HEK293T (cell line): ENCODE measurements at regions not wholly inside any gene's neighbourhood (a gene's known extent, or its start where the extent isn't known, plus 50 kb on each side); places are given as distances from the start of the nearest gene placed in this dataset.
"Not testable (repeated sequence)": the region's sequence is repeated elsewhere in the genome, so short reads cannot be mapped to it uniquely, and the experiment has no call there.

Source experiments
- CTCF ChIA-PET: fragments of 350-600 bp; formaldehyde crosslinking; extraction: SDS; loops from one replicate; lab custom pipeline; 2021; ENCODE audit warnings: antibody characterized with exemption, inconsistent platforms; lab: Yijun Ruan, JAX
- POLR2A ChIA-PET: fragments of 350-600 bp; formaldehyde crosslinking; extraction: SDS; loops from one replicate; lab custom pipeline; 2020; ENCODE audit warnings: antibody characterized with exemption, inconsistent platforms; lab: Yijun Ruan, JAX
- DNase-seq: peaks from one replicate; pipeline ENCODE4 v3.0.0; 2012; ENCODE audit warnings: mixed read lengths; ENCODE audit errors: extremely low spot score
- ARNT ChIP-seq: fragments of 450-650 bp; IDR thresholded peaks from 2 replicates; pipeline ENCODE4 v1.6.1; 2017; ENCODE audit warnings: mild to moderate bottlenecking
- BHLHE40 ChIP-seq: fragments of 450-650 bp; IDR thresholded peaks from 2 replicates; pipeline ENCODE4 v1.6.1; 2016; ENCODE audit warnings: mild to moderate bottlenecking, moderate library complexity, borderline replicate concordance
- CTBP1 ChIP-seq: fragments of 450-650 bp; IDR thresholded peaks from 2 replicates; pipeline ENCODE4 v1.6.1; 2016; ENCODE audit warnings: borderline replicate concordance
- ELF4 ChIP-seq: fragments of 450-650 bp; IDR thresholded peaks from 2 replicates; pipeline ENCODE4 v1.6.1; 2017; ENCODE audit warnings: antibody characterized with exemption
- FOXA1 ChIP-seq: fragments of 450-650 bp; IDR thresholded peaks from 2 replicates; pipeline ENCODE4 v1.6.1; 2016; ENCODE audit warnings: mild to moderate bottlenecking
- FOXK2 ChIP-seq: fragments of 450-650 bp; IDR thresholded peaks from 2 replicates; pipeline ENCODE4 v1.6.1; 2016; ENCODE audit warnings: mild to moderate bottlenecking
- FOXM1 ChIP-seq: fragments of 450-650 bp; IDR thresholded peaks from 2 replicates; pipeline ENCODE4 v1.6.1; 2017; ENCODE audit warnings: mild to moderate bottlenecking, borderline replicate concordance
- HDGF ChIP-seq: fragments of 450-650 bp; IDR thresholded peaks from 2 replicates; pipeline ENCODE4 v1.6.1; 2017; ENCODE audit warnings: antibody characterized with exemption, borderline replicate concordance
- L3MBTL2 ChIP-seq: fragments of 450-650 bp; conservative IDR thresholded peaks from 2 replicates; pipeline ENCODE4 v1.6.1; 2016; ENCODE audit warnings: mild to moderate bottlenecking
- LEF1 ChIP-seq: fragments of 450-650 bp; IDR thresholded peaks from 2 replicates; pipeline ENCODE4 v1.6.1; 2017; ENCODE audit warnings: mild to moderate bottlenecking, borderline replicate concordance
- NFRKB ChIP-seq: fragments of 450-650 bp; IDR thresholded peaks from 2 replicates; pipeline ENCODE4 v1.6.1; 2016; ENCODE audit warnings: mild to moderate bottlenecking, moderate library complexity
- SP1 ChIP-seq: fragments of 450-650 bp; IDR thresholded peaks from 2 replicates; pipeline ENCODE4 v1.6.1; 2017
- SUZ12 ChIP-seq: fragments of 450-650 bp; IDR thresholded peaks from 2 replicates; pipeline ENCODE4 v1.6.1; 2016; ENCODE audit warnings: mild to moderate bottlenecking
- TARDBP ChIP-seq: fragments of 450-650 bp; IDR thresholded peaks from 2 replicates; pipeline ENCODE4 v1.6.1; 2016
- ZNF384 ChIP-seq: fragments of 450-650 bp; IDR thresholded peaks from 2 replicates; pipeline ENCODE4 v1.6.1; 2016
- TF ChIP-seq, protein P1 (sequence below): fragments of 450-650 bp; IDR thresholded peaks from 2 replicates; pipeline ENCODE4 v1.6.1; 2016

DNA sequence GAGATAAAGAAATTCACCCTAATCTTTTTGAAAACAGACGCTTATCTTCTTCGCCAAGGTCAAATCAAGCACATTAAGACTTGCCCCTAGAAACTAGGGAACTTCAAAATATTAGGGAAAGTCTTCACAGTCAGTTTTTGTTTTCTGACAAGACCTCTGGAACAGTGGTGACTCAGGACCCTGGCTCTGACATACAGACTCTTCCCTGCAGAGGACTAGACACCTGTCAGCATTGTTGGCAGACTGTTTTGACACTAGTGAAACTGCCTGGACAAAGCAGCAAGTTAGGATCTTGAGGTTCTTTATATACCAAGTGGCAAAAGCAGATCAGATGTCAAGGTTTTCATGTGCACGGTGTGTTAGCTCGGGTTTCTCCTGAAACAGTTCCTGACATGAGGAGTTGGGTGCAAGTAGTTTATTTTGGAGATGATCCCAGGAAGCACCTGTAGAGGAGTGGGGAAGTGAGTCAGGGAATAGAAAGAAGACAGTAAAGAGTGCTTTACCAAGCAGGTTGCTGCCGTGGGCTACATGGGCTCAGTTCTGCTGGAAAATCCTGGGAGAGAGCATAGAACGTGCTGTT lies 182.0 kb upstream of the IRX5 start:
- DNase-seq = no peak
- ChIA-PET POLR2A (interaction anchor here (0.6 kb wide), 1 partner anchor 9 kb away, joined by 3 read pairs; no protein-coding TSS in a partner anchor), CTCF (no interaction called here)
- no peak for TF ChIP-seq FOXK2
- TF ChIP-seq SUZ12 = no peak
- TF ChIP-seq ZNF384 = no peak
- TF ChIP-seq FOXA1 = no peak
- no peak for TF ChIP-seq SP1
- TF ChIP-seq ELF4 = no peak
- no peak for TF ChIP-seq LEF1

- POLR2A ChIA-PET = no interaction called here
- TF ChIP-seq TARDBP = no peak
- no peak for TF ChIP-seq HDGF
- no peak for TF ChIP-seq FOXA1
- TF ChIP-seq ELF4 = no peak
- TF ChIP-seq ZNF384 = no peak
- TF ChIP-seq LEF1 = no peak
- no peak for TF ChIP-seq SUZ12
- no peak for TF ChIP-seq ARNT
- DNase-seq = no peak
- CTCF ChIA-PET = no interaction called here
Measured at GRCh38 chr16:54746596-54746995, 184.1 kb upstream of the IRX5 start.

DNA sequence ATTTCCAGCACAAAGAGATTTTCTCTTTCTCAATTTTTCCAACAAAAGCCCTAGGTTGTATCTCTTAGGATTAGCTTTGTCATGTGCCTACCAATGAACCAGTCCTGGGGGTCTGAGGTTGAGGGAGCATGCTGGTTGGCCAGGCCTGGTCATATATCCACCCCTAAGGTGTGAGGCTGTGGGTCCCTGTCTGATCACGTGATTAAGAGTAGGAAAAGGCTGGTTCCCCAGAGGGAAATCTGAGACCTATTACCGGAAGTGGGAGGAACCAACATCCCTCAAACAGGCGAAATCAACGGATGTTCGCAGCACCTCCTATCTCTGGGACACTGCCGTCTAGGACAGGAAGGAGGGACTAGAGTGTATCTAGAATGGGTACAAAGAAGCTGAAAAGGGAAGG lies 185.7 kb upstream of the IRX5 start:
- DNase-seq = no peak
- no peak for TF ChIP-seq CTBP1
- TF ChIP-seq SP1 = no peak
- TF ChIP-seq FOXM1 = no peak
- no peak for TF ChIP-seq ELF4
- no peak for TF ChIP-seq FOXA1
- TF ChIP-seq FOXK2 = no peak
- TF ChIP-seq HDGF = no peak
- TF ChIP-seq NFRKB = no peak
- TF ChIP-seq L3MBTL2 = no peak
- no peak for TF ChIP-seq TARDBP
- no peak for TF ChIP-seq BHLHE40
- no peak for TF ChIP-seq LEF1
- no peak for TF ChIP-seq SUZ12
- TF ChIP-seq, protein P1, sequence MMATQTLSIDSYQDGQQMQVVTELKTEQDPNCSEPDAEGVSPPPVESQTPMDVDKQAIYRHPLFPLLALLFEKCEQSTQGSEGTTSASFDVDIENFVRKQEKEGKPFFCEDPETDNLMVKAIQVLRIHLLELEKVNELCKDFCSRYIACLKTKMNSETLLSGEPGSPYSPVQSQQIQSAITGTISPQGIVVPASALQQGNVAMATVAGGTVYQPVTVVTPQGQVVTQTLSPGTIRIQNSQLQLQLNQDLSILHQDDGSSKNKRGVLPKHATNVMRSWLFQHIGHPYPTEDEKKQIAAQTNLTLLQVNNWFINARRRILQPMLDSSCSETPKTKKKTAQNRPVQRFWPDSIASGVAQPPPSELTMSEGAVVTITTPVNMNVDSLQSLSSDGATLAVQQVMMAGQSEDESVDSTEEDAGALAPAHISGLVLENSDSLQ = no peak
- TF ChIP-seq ZNF384 = no peak
- CTCF ChIA-PET = no interaction called here
- POLR2A ChIA-PET = no interaction called here

GRCh38 chr16:54742436-54742835 lies 188.2 kb upstream of the IRX5 start:
- CTCF ChIA-PET = no interaction called here
- POLR2A ChIA-PET = no interaction called here
- no peak for DNase-seq
- TF ChIP-seq SP1 (no peak), TARDBP (no peak), CTBP1 (no peak), L3MBTL2 (no peak)

- TF ChIP-seq HDGF = no peak
- TF ChIP-seq TARDBP = no peak
- TF ChIP-seq ARNT = no peak
- no peak for TF ChIP-seq NFRKB
- TF ChIP-seq BHLHE40 = no peak
- TF ChIP-seq CTBP1 = no peak
- TF ChIP-seq LEF1 = no peak
- TF ChIP-seq ELF4 = no peak
- TF ChIP-seq FOXM1 = no peak
- TF ChIP-seq L3MBTL2 = no peak
- POLR2A ChIA-PET = no interaction called here
- no peak for DNase-seq
- CTCF ChIA-PET = no interaction called here
Measured at GRCh38 chr16:54739381-54739780, 191.3 kb upstream of the IRX5 start.

GRCh38 chr16:54734156-54734555 lies 196.5 kb upstream of the IRX5 start:
- POLR2A ChIA-PET = no interaction called here
- TF ChIP-seq BHLHE40 = no peak
- no peak for TF ChIP-seq FOXA1
- no peak for TF ChIP-seq NFRKB
- no peak for TF ChIP-seq HDGF
- no peak for TF ChIP-seq FOXM1
- TF ChIP-seq ELF4 = no peak
- no peak for TF ChIP-seq TARDBP
- TF ChIP-seq ZNF384 = no peak
- CTCF ChIA-PET = no interaction called here
- DNase-seq = no peak

DNA sequence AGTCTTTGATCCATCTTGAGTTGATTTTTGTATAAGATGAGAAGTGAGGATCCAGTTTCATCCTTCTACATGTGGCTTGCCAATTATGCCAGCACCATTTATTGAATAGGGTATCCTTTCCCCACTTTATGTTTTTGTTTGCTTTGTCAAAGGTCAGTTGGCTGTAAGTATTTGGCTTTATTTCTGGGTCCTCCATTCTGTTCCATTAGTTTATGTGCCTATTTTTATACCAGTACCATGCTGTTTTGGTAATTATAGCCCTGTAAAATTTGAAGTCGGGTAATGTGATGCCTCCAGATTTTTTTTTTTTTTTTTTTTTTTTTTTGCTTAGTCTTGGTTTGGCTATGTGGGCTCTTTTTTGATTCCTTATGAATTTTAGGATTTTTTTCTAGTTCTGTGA lies 203.0 kb upstream of the IRX5 start:
- POLR2A ChIA-PET, CTCF ChIA-PET, DNase-seq: not testable (repeated sequence)
- peak; percentile 94 for TF ChIP-seq ZNF384

DNA sequence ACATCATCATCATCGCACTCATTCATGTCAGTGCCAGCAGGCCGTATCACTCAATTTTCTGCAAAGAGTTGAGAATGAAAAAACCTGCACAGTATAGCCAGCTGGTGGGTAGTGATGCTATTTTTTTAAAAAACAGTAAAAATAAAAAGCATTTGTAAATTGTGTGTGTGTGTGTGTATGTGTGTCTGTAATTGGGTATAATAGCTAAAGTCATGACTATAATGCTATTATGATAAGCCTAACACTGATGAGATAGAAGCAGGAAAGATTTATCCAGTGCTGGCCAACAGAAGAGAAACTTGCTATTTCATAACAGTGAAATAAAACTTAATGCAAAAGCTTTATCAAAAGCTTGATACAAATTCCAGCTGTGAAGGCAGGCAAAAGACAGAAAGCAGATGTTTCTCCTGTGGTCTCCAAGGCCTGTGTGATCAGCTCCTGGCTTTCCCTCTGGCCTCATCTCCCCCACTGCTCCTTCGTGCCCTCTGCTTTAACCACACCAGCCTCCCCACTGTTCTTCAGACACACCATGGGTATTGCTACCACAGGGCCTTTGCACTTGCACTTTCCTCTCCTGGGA lies 206.2 kb upstream of the IRX5 start:
- DNase-seq = no peak
- TF ChIP-seq ZNF384 (no peak), SUZ12 (no peak), FOXA1 (no peak), SP1 (no peak), FOXK2 (no peak), ARNT (no peak), NFRKB (no peak), CTBP1 (no peak), LEF1 (no peak), HDGF (no peak), TARDBP (no peak), L3MBTL2 (no peak), FOXM1 (no peak), ELF4 (no peak), BHLHE40 (no peak)
- TF ChIP-seq, protein P1 = no peak
- ChIA-PET POLR2A (no interaction called here), CTCF (no interaction called here)
